ENCODE measurements at regions not wholly inside any gene's neighbourhood (a gene's known extent, or its start where the extent isn't known, plus 50 kb on each side); places are given as distances from the start of the nearest gene placed in this dataset.

- Histone ChIP-seq H3K9me1 (ENCODE audit: insufficient read depth, low read length) (no peaks in the 10 kb centered on the region), H4K91ac (ENCODE audit: insufficient read depth, low read depth, low read length) (no peak overlapping the region), H3K27ac (ENCODE audit: insufficient read depth, low read length) (no peak overlapping the region), H3K9me3 (ENCODE audit: control insufficient read depth, insufficient read depth, low read length) (no peaks in the 10 kb centered on the region), H4K20me1 (ENCODE audit: insufficient read depth, low read length) (no peaks in the 10 kb centered on the region), H3K9ac (ENCODE audit: low read depth, low read length) (no peak overlapping the region), H2AFZ (replicated peaks; ENCODE audit: low read length, poor library complexity) (no peak overlapping the region), H3K36me3 (ENCODE audit: control insufficient read depth, insufficient read depth, low read length) (no peaks in the 10 kb centered on the region), H3K23ac (ENCODE audit: low read depth, low read length) (no peak overlapping the region), H2BK5ac (ENCODE audit: low read depth, low read length, poor library complexity, severe bottlenecking) (no peak overlapping the region), H2BK15ac (ENCODE audit: low read depth, low read length) (no peak overlapping the region), H3K56ac (ENCODE audit: extremely low read depth, insufficient read depth, low read length) (no peak overlapping the region), H3K18ac (ENCODE audit: low read depth, low read length) (no peak overlapping the region), H2AK9ac (replicated peaks; ENCODE audit: low read depth, low read length, poor library complexity) (no peak overlapping the region), H3K4me1 (ENCODE audit: control insufficient read depth, insufficient read depth, low read length) (no peaks in the 10 kb centered on the region), H3K79me1 (ENCODE audit: low read depth in 1 of 2, low read length in 2 of 2) (no peaks in the 10 kb centered on the region), H4K5ac (ENCODE audit: low read depth, low read length) (no peak overlapping the region), H3K14ac (replicated peaks; ENCODE audit: low read depth, low read length) (no peak overlapping the region), H2BK20ac (ENCODE audit: low read depth, low read length) (no peak overlapping the region), H2AK5ac (ENCODE audit: low read depth, low read length) (no peak overlapping the region), H3K27me3 (ENCODE audit: control insufficient read depth, insufficient read depth, low read length) (peaks cover 3% of the 10 kb centered on the region; the same call in 1 of the 2 replicates), H3K4me3 (ENCODE audit: insufficient read depth, low read depth, low read length) (no peak overlapping the region), H3K4ac (ENCODE audit: low read depth, low read length) (no peak overlapping the region), H2BK120ac (ENCODE audit: low read depth, low read length) (no peak overlapping the region), H4K8ac (ENCODE audit: low read depth in 2 of 2, low read length in 2 of 2) (no peak overlapping the region), H3K4me2 (ENCODE audit: low read depth, low read length) (no peak overlapping the region)
- in situ Hi-C loops (cut with MboI; ENCODE audit: low sequenced_read_pairs) (loop anchor here (10.0 to 25.0 kb wide), 2 partner anchors 646 to 1418 kb away; no protein-coding TSS in a partner anchor), dilution Hi-C loops (cut with HindIII; ENCODE audit: low sequenced_read_pairs, unreplicated experiment) (no loop called here), intact Hi-C loops (cut with micrococcal nuclease) (no loop called here)
- TF ChIP-seq RAD21 (IDR thresholded peaks at IDR 0.05; ENCODE audit: low read length) (no peak), MXI1 (IDR thresholded peaks at IDR 0.05; ENCODE audit: borderline replicate concordance, low read depth, low read length) (no peak), CTCF (conservative IDR thresholded peaks at IDR 0.05; ENCODE audit: low read depth, low read length) (no peak), NFE2L2 (IDR thresholded peaks at IDR 0.05; ENCODE audit: low read depth, low read length) (no peak), RCOR1 (IDR thresholded peaks at IDR 0.05; ENCODE audit: insufficient replicate concordance, low read length) (no peak), MAFK (IDR thresholded peaks at IDR 0.05; ENCODE audit: low read depth, low read length) (no peak), POLR2A (IDR thresholded peaks at IDR 0.05; ENCODE audit: low read depth, low read length) (no peak), SMC3 (IDR thresholded peaks at IDR 0.05; ENCODE audit: low read depth, low read length) (no peak), BHLHE40 (IDR thresholded peaks at IDR 0.05; ENCODE audit: low read depth, low read length) (no peak), CEBPB (IDR thresholded peaks at IDR 0.05; ENCODE audit: low read depth, low read length) (no peak)
- TF ChIP-seq, protein P1, sequence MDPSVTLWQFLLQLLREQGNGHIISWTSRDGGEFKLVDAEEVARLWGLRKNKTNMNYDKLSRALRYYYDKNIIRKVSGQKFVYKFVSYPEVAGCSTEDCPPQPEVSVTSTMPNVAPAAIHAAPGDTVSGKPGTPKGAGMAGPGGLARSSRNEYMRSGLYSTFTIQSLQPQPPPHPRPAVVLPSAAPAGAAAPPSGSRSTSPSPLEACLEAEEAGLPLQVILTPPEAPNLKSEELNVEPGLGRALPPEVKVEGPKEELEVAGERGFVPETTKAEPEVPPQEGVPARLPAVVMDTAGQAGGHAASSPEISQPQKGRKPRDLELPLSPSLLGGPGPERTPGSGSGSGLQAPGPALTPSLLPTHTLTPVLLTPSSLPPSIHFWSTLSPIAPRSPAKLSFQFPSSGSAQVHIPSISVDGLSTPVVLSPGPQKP (IDR thresholded peaks at IDR 0.05; ENCODE audit: borderline replicate concordance, low read depth, low read length): no peak
- ATAC-seq (ENCODE audit: low read depth): no peak
- no peak for DNase-seq
- CTCF ChIA-PET: interaction anchor here (1.0 kb wide), 1 partner anchor 15 kb away, joined by 4 read pairs; no protein-coding TSS in a partner anchor
- POLR2A ChIA-PET (ENCODE audit: unreplicated experiment): no interaction called here
- BruUV-seq (replicated peaks): no TSS peak
Measured at GRCh38 chr7:18330548-18330947, 165.0 kb upstream of the HDAC9 start.

All from IMR-90 (cell line).